HUES48 (cell line): ENCODE measurements at regions not wholly inside any gene's neighbourhood (a gene's known extent, or its start where the extent isn't known, plus 50 kb on each side); places are given as distances from the start of the nearest gene placed in this dataset.
"Not testable (repeated sequence)": the region's sequence is repeated elsewhere in the genome, so short reads cannot be mapped to it uniquely, and the experiment has no call there.

Source experiments
- H3K27ac ChIP-seq: one replicate; pipeline ENCODE4 v1.7.0; 2013; ENCODE audit warnings: low read depth, low read length, inconsistent platforms
- H3K27me3 ChIP-seq: 2 replicates; pipeline ENCODE4 v1.6.1; 2013; ENCODE audit warnings: mild to moderate bottlenecking, low read length; ENCODE audit not compliant: control insufficient read depth, insufficient read depth
- H3K36me3 ChIP-seq: 2 replicates; pipeline ENCODE4 v1.6.1; 2013; ENCODE audit warnings: low read length; ENCODE audit not compliant: control insufficient read depth, insufficient read depth
- H3K4me1 ChIP-seq: 2 replicates; pipeline ENCODE4 v1.6.1; 2013; ENCODE audit warnings: mild to moderate bottlenecking, low read length; ENCODE audit not compliant: control insufficient read depth, insufficient read depth
- H3K4me3 ChIP-seq: 2 replicates; pipeline ENCODE4 v1.5.1; 2013; ENCODE audit warnings: mild to moderate bottlenecking, low read depth, low read length
- H3K9ac ChIP-seq: 2 replicates; pipeline ENCODE4 v1.6.1; 2013; ENCODE audit warnings: mild to moderate bottlenecking, low read depth, low read length, moderate library complexity
- H3K9me3 ChIP-seq: 2 replicates; pipeline ENCODE4 v1.6.1; 2013; ENCODE audit warnings: low read length; ENCODE audit not compliant: control insufficient read depth, insufficient read depth

DNA sequence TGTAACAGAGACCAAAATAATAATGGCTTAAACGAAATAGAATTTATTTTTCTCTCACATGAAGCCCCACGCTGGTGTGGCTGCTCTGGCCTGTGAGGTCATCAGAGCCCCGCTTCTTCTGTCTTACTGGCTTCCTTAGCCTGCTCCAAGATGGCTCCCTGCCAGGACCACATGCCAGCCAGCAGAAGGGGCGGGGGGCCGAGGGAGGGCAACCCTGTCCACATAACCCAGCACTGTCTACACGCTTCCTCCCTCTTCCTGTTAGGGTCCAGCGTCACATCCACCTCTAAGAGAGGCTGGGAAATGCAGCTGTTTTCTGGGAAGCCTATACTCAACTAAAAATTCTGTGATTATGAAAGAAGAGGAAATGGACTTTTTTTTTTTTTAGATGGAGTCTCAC lies 107.9 kb upstream of the DLG1 start:
- Histone ChIP-seq H3K27me3 (no peaks in the 10 kb centered on the region), H3K4me3 (no peak overlapping the region), H3K9ac (no peak overlapping the region), H3K36me3 (no peaks in the 10 kb centered on the region), H3K27ac (no peak overlapping the region), H3K9me3 (peaks cover 13% of the 10 kb centered on the region), H3K4me1 (no peaks in the 10 kb centered on the region)

DNA sequence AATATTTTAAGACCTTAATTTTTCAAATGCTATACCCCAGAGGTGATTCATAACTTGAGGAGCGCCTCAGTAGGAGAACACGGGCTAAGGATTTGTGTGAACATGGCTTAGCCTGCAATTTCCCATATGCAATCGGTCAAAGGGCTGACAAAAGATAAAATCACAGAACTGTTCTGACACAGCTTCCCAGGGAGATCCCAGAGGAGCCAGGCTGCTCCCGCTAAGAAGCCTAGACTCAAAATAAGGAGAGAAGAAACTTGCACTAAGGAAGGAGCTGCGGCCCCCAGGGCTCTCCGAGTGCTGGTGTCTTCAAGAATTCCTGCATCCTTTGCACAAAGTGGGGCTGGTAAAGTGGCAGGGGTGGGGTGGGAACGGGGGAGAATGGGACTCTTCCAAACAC lies 106.3 kb upstream of the DLG1 start:
- H3K9me3 ChIP-seq = peaks cover 11% of the 10 kb centered on the region
- H3K27me3 ChIP-seq = no peaks in the 10 kb centered on the region
- H3K4me1 ChIP-seq = no peaks in the 10 kb centered on the region
- no peak overlapping the region for H3K9ac ChIP-seq
- H3K4me3 ChIP-seq = no peak overlapping the region
- no peak overlapping the region for H3K27ac ChIP-seq
- no peaks in the 10 kb centered on the region for H3K36me3 ChIP-seq

DNA sequence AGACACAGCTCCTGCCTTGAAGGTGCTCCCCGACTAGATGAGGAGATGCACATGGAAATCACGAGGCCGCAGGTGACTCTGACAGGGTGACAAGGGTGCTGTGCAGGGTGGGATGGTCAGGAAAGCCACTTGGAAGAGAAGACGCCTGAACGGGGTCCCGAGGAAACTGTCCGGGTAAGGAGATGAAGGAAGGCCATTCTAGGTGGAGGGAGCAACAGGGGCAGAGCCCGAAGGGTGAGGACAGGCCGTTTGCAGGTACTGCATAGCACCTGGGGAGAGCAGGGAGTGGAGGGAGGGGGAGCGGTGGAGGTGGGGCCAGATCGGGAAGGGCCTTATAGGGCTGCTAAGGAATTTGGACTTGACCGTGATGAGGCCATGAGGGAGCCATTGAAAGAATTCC lies 105.6 kb upstream of the DLG1 start:
- Histone ChIP-seq H3K27me3 (no peaks in the 10 kb centered on the region), H3K9ac (no peak overlapping the region), H3K27ac (no peak overlapping the region), H3K9me3 (peaks cover 3% of the 10 kb centered on the region; the same call in 1 of the 2 replicates), H3K4me3 (no peak overlapping the region), H3K4me1 (no peaks in the 10 kb centered on the region), H3K36me3 (no peaks in the 10 kb centered on the region)

DNA sequence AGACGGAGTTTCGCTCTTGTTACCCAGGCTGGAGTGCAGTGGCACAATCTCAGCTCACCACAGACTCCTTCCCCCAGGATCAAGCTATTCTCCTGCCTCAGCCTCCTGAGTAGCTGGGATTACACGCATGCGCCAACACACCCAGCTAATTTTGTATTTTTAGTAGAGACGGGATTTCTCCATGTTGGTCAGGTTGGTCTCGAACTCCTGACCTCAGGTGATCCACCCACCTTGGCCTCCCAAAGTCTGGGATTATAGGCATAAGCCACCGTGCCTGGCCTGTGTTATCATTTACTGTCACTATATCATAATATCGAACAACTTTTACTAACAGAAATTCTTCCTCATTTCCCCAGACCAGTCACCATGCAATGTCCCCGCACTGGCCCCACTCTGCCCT lies 104.0 kb upstream of the DLG1 start:
- not testable (repeated sequence) for H3K27ac ChIP-seq, H3K36me3 ChIP-seq, H3K9ac ChIP-seq, H3K27me3 ChIP-seq, H3K4me1 ChIP-seq, H3K4me3 ChIP-seq, H3K9me3 ChIP-seq

DNA sequence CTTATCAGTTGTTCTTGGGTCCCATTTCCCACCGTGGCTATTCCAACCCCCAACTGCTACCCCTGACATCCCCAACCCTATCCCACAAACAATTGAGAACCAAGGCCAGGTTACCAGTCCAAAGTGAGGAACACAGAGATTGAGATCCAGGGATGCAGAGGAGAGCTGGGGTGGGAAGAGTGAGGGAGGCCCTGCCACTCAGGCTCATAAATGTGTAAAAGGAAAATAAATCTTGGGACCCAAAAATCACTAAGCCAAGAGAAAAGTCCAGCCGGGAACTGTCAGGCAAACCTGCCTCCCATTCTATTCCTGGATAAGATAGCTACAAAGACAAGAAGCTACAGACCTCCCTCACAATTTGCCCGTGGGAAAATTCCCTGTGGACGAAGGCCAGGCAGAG lies 101.1 kb upstream of the DLG1 start:
- H3K4me3 ChIP-seq = no peak overlapping the region
- H3K9ac ChIP-seq = no peak overlapping the region; the same call in 1 of the 2 replicates
- no peaks in the 10 kb centered on the region for H3K9me3 ChIP-seq
- H3K27me3 ChIP-seq = no peaks in the 10 kb centered on the region
- H3K4me1 ChIP-seq = no peaks in the 10 kb centered on the region
- no peaks in the 10 kb centered on the region for H3K36me3 ChIP-seq
- H3K27ac ChIP-seq = no peak overlapping the region

DNA sequence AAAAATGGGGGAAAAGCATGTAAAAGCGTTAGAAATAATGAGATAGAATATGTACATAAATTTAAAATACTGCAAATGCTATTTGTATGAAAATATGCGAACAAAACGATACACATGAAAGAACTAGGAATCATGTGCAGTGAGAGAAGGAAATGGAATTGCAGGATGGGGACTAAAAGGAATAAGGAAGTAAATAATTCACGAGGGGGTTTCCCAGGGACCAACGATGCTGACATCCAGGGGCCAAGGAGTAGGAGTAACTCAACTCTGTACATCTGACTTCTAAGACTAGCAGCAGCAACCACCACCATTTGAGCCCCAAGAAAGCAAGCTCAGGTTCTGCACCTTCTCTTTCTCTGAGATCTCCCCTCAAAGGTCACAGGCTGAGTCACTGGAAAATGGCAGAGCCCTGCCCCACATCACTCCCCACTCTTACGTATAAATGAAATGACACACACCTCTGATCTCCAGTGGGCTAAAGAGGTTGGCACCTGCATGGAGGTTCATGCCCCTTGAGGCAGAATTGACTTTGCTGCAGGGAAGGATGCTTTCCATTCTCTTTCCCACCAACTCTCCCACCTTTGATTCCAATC lies 100.0 kb upstream of the DLG1 start:
- no peak overlapping the region for H3K4me3 ChIP-seq

DNA sequence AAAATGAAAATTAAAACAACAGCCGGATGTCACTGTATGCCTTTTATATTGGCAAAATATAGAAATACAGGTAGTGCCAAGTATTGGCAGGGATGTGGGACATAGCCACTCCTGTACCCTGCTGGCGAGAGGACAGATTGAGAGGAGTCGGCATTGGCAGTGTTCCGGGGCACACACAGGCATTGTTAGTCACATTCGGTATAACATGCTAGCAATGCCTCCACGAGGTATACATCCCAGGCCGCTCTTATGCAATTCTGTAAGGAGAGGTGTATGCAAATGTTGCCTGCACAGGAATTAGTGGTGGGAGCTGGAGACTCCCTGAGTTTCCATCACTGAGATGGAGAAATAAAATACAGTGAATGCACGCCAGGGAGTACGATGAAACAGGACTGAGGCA lies 99.4 kb upstream of the DLG1 start:
- no peaks in the 10 kb centered on the region for H3K4me1 ChIP-seq
- H3K36me3 ChIP-seq = no peaks in the 10 kb centered on the region
- no peaks in the 10 kb centered on the region for H3K27me3 ChIP-seq
- H3K9me3 ChIP-seq = no peaks in the 10 kb centered on the region
- H3K9ac ChIP-seq = no peak overlapping the region
- no peak overlapping the region for H3K4me3 ChIP-seq
- no peak overlapping the region for H3K27ac ChIP-seq

More for the DNA sequence above, 100.0 kb upstream of the DLG1 start:
- no peak overlapping the region for H3K9ac ChIP-seq
- no peaks in the 10 kb centered on the region for H3K4me1 ChIP-seq
- H3K36me3 ChIP-seq = no peaks in the 10 kb centered on the region
- no peak overlapping the region for H3K27ac ChIP-seq
- no peaks in the 10 kb centered on the region for H3K9me3 ChIP-seq
- no peaks in the 10 kb centered on the region for H3K27me3 ChIP-seq

DNA sequence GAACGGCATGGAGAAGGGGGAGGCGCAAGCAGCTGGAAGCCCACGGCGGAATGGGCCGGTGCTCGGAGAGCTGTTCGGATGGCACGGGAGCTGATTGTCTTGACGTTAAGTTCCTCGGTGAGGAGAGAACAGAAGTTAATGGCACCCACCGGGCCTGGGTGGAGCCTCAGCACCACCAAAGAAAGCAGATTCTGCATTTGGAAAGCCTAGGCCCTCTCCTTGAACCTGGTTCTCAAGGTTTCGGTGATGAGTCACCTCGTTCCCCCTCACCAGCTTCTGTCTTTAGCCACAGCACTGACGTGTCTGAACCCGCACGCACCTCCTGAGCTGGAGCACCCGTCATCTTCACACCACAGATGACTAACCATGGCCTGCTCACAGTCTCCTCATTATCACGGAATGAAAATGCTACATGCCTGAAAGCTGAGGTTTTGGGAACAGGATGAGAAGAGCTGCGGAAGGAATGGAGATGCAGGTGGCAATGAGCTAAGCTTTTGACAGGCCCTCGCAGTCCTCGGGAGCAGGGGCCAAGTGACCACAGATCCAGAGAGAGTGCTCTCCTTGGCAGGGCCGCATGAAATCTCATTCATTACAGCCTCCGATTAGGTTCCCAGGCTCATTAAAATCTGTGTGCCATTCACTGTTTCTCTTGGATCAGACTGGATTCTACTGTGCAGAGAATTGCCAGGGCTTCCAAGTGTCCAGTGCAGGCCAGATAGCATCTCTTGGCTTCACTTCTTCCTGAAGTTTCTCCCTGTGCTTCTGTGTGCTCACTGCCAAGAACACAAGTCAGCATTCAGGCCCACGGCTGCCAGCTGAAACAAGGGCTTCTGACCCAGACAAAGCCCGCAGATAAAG lies 96.3 kb upstream of the DLG1 start:
- no peaks in the 10 kb centered on the region for H3K9me3 ChIP-seq
- no peaks in the 10 kb centered on the region for H3K36me3 ChIP-seq
- H3K27me3 ChIP-seq = no peaks in the 10 kb centered on the region
- no peaks in the 10 kb centered on the region for H3K4me1 ChIP-seq
- no peak overlapping the region for H3K4me3 ChIP-seq
- H3K27ac ChIP-seq = no peak overlapping the region
- no peak overlapping the region for H3K9ac ChIP-seq

DNA sequence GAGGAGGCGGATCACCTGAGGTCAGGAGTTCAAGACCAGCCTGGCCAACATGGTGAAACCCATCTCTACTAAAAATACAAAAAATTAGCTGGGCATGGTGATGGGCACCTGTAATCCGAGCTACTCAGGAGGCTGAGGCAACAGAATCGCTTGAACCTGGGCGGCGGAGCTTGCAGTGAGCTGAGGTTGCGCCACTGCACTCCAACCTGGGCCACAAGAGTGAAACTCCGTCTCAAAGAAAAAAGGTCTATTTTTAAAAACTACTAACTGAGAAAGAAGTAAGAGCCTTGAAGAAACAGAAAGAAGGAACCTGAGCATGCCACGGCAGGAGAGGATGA lies 95.7 kb upstream of the DLG1 start:
- not testable (repeated sequence) for H3K4me3 ChIP-seq, H3K27me3 ChIP-seq, H3K4me1 ChIP-seq, H3K36me3 ChIP-seq, H3K9me3 ChIP-seq, H3K27ac ChIP-seq, H3K9ac ChIP-seq

DNA sequence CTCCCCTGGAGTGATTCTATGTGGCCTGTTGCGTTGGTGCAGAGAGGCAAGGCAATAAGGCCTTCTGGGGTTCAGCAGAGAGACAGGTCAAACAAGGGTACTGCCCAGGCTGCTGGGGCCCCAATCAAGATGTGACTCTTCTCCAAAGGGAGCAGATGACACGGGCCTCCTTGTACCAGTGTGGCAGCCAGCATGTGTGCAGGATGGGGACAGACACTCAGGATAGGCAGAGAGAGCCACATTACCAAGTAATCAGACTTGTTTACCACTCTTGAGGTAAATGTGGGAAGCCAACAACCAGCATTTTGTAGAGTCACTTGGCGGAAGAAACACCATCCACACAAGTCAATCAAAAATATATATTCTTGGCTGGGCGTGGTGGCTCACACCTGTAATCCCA lies 95.3 kb upstream of the DLG1 start:
- Histone ChIP-seq H3K27me3 (no peaks in the 10 kb centered on the region), H3K9ac (no peak overlapping the region), H3K4me1 (no peaks in the 10 kb centered on the region), H3K9me3 (no peaks in the 10 kb centered on the region), H3K4me3 (no peak overlapping the region), H3K27ac (no peak overlapping the region), H3K36me3 (no peaks in the 10 kb centered on the region)

DNA sequence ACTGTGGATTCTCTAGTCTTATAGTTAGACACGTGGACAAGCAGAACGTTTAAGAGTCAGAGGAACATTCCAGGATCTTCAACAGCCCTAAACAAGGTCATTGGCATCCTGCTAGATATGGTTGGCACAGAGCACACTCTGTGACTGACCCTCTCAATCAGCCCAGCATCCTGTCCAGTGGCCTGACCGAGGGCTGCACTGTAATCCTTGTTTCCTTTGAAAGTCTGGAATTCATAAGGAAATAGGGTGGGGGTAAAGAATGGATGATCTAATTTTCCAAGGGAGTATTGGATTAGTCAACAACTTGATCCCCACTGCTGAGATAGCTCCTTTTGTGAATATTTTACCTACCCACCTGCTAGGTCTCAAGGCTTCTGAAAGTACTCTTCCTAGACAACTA lies 94.5 kb upstream of the DLG1 start:
- no peak overlapping the region for H3K27ac ChIP-seq
- no peaks in the 10 kb centered on the region for H3K36me3 ChIP-seq
- H3K9me3 ChIP-seq = no peaks in the 10 kb centered on the region
- H3K9ac ChIP-seq = no peak overlapping the region
- H3K27me3 ChIP-seq = no peaks in the 10 kb centered on the region
- no peaks in the 10 kb centered on the region for H3K4me1 ChIP-seq
- no peak overlapping the region for H3K4me3 ChIP-seq
